ENCODE measurements at regions not wholly inside any gene's neighbourhood (a gene's known extent, or its start where the extent isn't known, plus 50 kb on each side); places are given as distances from the start of the nearest gene placed in this dataset.

- Mint-ChIP-seq H3K9me3 (peaks cover 4 to 10% of the 10 kb centered on the region in 2 experiments; a peak in 4 of 5 replicates), H3K27ac (no peak overlapping the region), H3K4me3 (no peak overlapping the region), H3K36me3 (ENCODE audit: insufficient read depth in 1 of 3, low read depth in 3 of 3) (peaks cover 2 to 14% (median 8%) of the 10 kb centered on the region in 3 experiments; a peak in 6 of 7 replicates), H3K4me1 (peaks cover 9 to 10% of the 10 kb centered on the region in 2 experiments), H3K27me3 (ENCODE audit: low read depth) (no peaks in the 10 kb centered on the region; the same call in 1 of the 2 replicates)
- DNase-seq: no peak
- Histone ChIP-seq H4K5ac (ENCODE audit: insufficient read length, low read depth, low read length) (no peak overlapping the region), H3K27ac (ENCODE audit: insufficient read length, low read depth, low read length) (no peak overlapping the region), H2BK5ac (ENCODE audit: insufficient read length, low read length) (no peak overlapping the region), H3K79me1 (ENCODE audit: insufficient read depth, low read depth, low read length, poor library complexity, severe bottlenecking) (no peaks in the 10 kb centered on the region), H4K8ac (replicated peaks; ENCODE audit: insufficient read length, low read depth, low read length) (no peak overlapping the region), H2BK12ac (ENCODE audit: insufficient read length, low read depth, low read length) (no peak overlapping the region), H4K91ac (ENCODE audit: insufficient read length, low read depth, low read length) (no peak overlapping the region), H2AK5ac (ENCODE audit: insufficient read length, low read length) (no peak overlapping the region), H3T11ph (ENCODE audit: low read length) (no peak overlapping the region), H3K56ac (ENCODE audit: insufficient read length, low read depth, low read length) (no peak overlapping the region), H2AFZ (ENCODE audit: low read length) (no peak overlapping the region), H2BK20ac (ENCODE audit: low read depth, low read length, poor library complexity, severe bottlenecking) (no peak overlapping the region), H3K9me3 (ENCODE audit: control insufficient read depth, low read depth, low read length) (no peaks in the 10 kb centered on the region), H3K4me1 (ENCODE audit: insufficient read depth, low read length) (peaks cover 2% of the 10 kb centered on the region; the same call in 1 of the 2 replicates), H3K79me2 (ENCODE audit: insufficient read depth, low read length) (no peaks in the 10 kb centered on the region), H3K9ac (ENCODE audit: extremely low read depth, insufficient read length, low read length) (no peak overlapping the region), H3K14ac (ENCODE audit: insufficient read depth, low read length) (no peak overlapping the region), H3K18ac (ENCODE audit: insufficient read length, low read depth, low read length) (no peak overlapping the region), H3K23ac (ENCODE audit: insufficient read length, low read depth, low read length) (no peak overlapping the region), H3K4ac (ENCODE audit: low read depth, low read length) (no peak overlapping the region), H4K20me1 (ENCODE audit: control insufficient read depth, insufficient read depth, insufficient read length) (no peaks in the 10 kb centered on the region), H3K27me3 (ENCODE audit: insufficient read depth, low read length) (no peaks in the 10 kb centered on the region), H3K23me2 (ENCODE audit: insufficient read length, low read depth, low read length, poor library complexity, severe bottlenecking) (no peaks in the 10 kb centered on the region), H3K4me2 (ENCODE audit: insufficient read depth, insufficient read length, low read length) (no peak overlapping the region), H2BK15ac (ENCODE audit: low read depth, low read length) (no peak overlapping the region), H2BK120ac (ENCODE audit: low read depth, low read length, poor library complexity, severe bottlenecking) (no peak overlapping the region)
- WGBS (ENCODE audit: extremely low coverage, insufficient read length, low lambda C conversion rate): no CpG with 5 or more reads among the region's 2 CpGs
- no peak for TF ChIP-seq CTCF (conservative IDR thresholded peaks at IDR 0.05)
Measured at GRCh38 chrX:16063141-16063540, 60.2 kb upstream of the GRPR start.
